Mesenchymal stem cell (in vitro differentiated cells and primary cell): ENCODE measurements at regions not wholly inside any gene's neighbourhood (a gene's known extent, or its start where the extent isn't known, plus 50 kb on each side); places are given as distances from the start of the nearest gene placed in this dataset.

Experiments
- DNase-seq: peaks from one replicate; pipeline ENCODE4 v3.0.0-alpha.2; 2013
- H2AFZ ChIP-seq: one replicate; pipeline ENCODE4 v1.6.1; 2013; ENCODE audit warnings: low read depth, mild to moderate bottlenecking, control low read depth, inconsistent platforms, low read length, moderate library complexity
- H2AK5ac ChIP-seq: 2 replicates; pipeline ENCODE4 v1.6.1; 2013; ENCODE audit warnings: low read length, moderate library complexity, mild to moderate bottlenecking, inconsistent platforms; ENCODE audit not compliant: severe bottlenecking
- H2BK120ac ChIP-seq: one replicate; pipeline ENCODE4 v1.6.1; 2013; ENCODE audit warnings: low read depth, mild to moderate bottlenecking, inconsistent platforms, low read length, moderate library complexity
- H2BK12ac ChIP-seq, 2 experiments: one replicate each; pipeline ENCODE4 v1.6.1; 2013; ENCODE audit warnings: inconsistent platforms in 2 of 2, low read length in 2 of 2, mild to moderate bottlenecking in 2 of 2, moderate library complexity in 2 of 2, control low read depth in 1 of 2
- H2BK15ac ChIP-seq: one replicate; pipeline ENCODE4 v1.6.1; 2013; ENCODE audit warnings: mild to moderate bottlenecking, low read depth, inconsistent platforms; ENCODE audit not compliant: poor library complexity, severe bottlenecking
- H2BK5ac ChIP-seq: 2 replicates; pipeline ENCODE4 v1.6.1; 2013; ENCODE audit warnings: low read depth, mild to moderate bottlenecking, low read length, control low read depth, inconsistent platforms; ENCODE audit not compliant: poor library complexity, severe bottlenecking
- H3K14ac ChIP-seq, 2 experiments: one replicate each; pipeline ENCODE4 v1.6.1; 2013; ENCODE audit warnings: inconsistent platforms in 2 of 2, low read length in 2 of 2, control low read depth in 1 of 2, mild to moderate bottlenecking in 1 of 2, moderate library complexity in 1 of 2
- H3K18ac ChIP-seq, 2 experiments: one replicate each; pipeline ENCODE4 v1.6.1; 2013; ENCODE audit warnings: inconsistent platforms in 2 of 2, low read length in 2 of 2, control low read depth in 1 of 2, low read depth in 1 of 2, mild to moderate bottlenecking in 1 of 2
- H3K23ac ChIP-seq, 2 experiments: one replicate each; pipeline ENCODE4 v1.6.1; 2013; ENCODE audit warnings: inconsistent platforms in 2 of 2, low read length in 2 of 2, mild to moderate bottlenecking in 2 of 2, moderate library complexity in 2 of 2, control low read depth in 1 of 2
- H3K27ac ChIP-seq: 2 replicates; pipeline ENCODE4 v1.5.1; 2013; ENCODE audit warnings: mild to moderate bottlenecking, moderate library complexity, low read length, control low read depth, inconsistent platforms; ENCODE audit not compliant: poor library complexity, severe bottlenecking
- H3K27me3 ChIP-seq, 2 experiments: 2 replicates each; pipeline versions ENCODE4 v1.6.1 to v1.7.0; 2013; ENCODE audit warnings: low read length in 2 of 2, mild to moderate bottlenecking in 2 of 2, moderate library complexity in 2 of 2, control low read depth in 1 of 2, inconsistent platforms in 1 of 2; ENCODE audit not compliant: control insufficient read depth in 1 of 2, insufficient read depth in 1 of 2
- H3K36me3 ChIP-seq, 2 experiments: 2 replicates each; pipeline versions ENCODE4 v1.6.1 to v1.7.0; 2013; ENCODE audit warnings: low read length in 2 of 2, control low read depth in 1 of 2, inconsistent platforms in 1 of 2, low read depth in 1 of 2, mild to moderate bottlenecking in 1 of 2; ENCODE audit not compliant: insufficient read depth in 2 of 2, control insufficient read depth in 1 of 2
- H3K4ac ChIP-seq, 2 experiments: one replicate each; pipeline ENCODE4 v1.6.1; 2013; ENCODE audit warnings: inconsistent platforms in 2 of 2, low read length in 2 of 2, mild to moderate bottlenecking in 2 of 2, moderate library complexity in 2 of 2, control low read depth in 1 of 2, low read depth in 1 of 2
- H3K4me1 ChIP-seq: 2 replicates; pipeline ENCODE4 v1.6.1; 2013; ENCODE audit warnings: low read depth, low read length, control low read depth; ENCODE audit not compliant: control insufficient read depth, insufficient read depth
- H3K4me2 ChIP-seq: 2 replicates; pipeline ENCODE4 v1.6.1; 2013; ENCODE audit warnings: low read length, mild to moderate bottlenecking, inconsistent platforms; ENCODE audit not compliant: poor library complexity, severe bottlenecking
- H3K4me3 ChIP-seq, 2 experiments: 2 replicates each; pipeline versions ENCODE4 v1.5.1 to v1.7.0; 2013; ENCODE audit warnings: low read length in 2 of 2, mild to moderate bottlenecking in 2 of 2, control low read depth in 1 of 2, low read depth in 1 of 2; ENCODE audit not compliant: insufficient read depth in 1 of 2
- H3K79me1 ChIP-seq: replicated peaks from 2 replicates; pipeline ENCODE4 v1.6.1; 2013; ENCODE audit warnings: mild to moderate bottlenecking, control low read depth, low read length, inconsistent platforms; ENCODE audit not compliant: poor library complexity, severe bottlenecking
- H3K9ac ChIP-seq: 2 replicates; pipeline ENCODE4 v1.7.0; 2013; ENCODE audit warnings: mild to moderate bottlenecking, low read length, moderate library complexity
- H3K9me3 ChIP-seq: 2 replicates; pipeline ENCODE4 v1.7.0; 2013; ENCODE audit warnings: mild to moderate bottlenecking, low read length; ENCODE audit not compliant: control insufficient read depth
- H4K8ac ChIP-seq: one replicate; pipeline ENCODE4 v1.6.1; 2013; ENCODE audit warnings: inconsistent platforms, mild to moderate bottlenecking, low read length, moderate library complexity
- H4K91ac ChIP-seq: one replicate; pipeline ENCODE4 v1.6.1; 2013; ENCODE audit warnings: mild to moderate bottlenecking, low read length, inconsistent platforms
- WGBS: methylation state at CpG from one replicate; pipeline ENCODE4 v1.1.7; 2013; ENCODE audit warnings: mixed read lengths; 5-methylcytosine and 5-hydroxymethylcytosine counted together

- Histone ChIP-seq H3K27ac (no peak overlapping the region), H3K4me3 (no peak overlapping the region), H2BK12ac (peak overlapping the region; percentile 2 to 90), H3K14ac (no peak overlapping the region), H4K8ac (no peak overlapping the region), H3K4ac (no peak overlapping the region), H3K79me1 (no peaks in the 10 kb centered on the region), H3K9me3 (no peaks in the 10 kb centered on the region), H3K36me3 (no peaks in the 10 kb centered on the region), H2AFZ (no peak overlapping the region), H3K4me1 (peaks cover 11% of the 10 kb centered on the region), H3K18ac (peak overlapping the region in 1 of 2 experiments; percentile 7), H2BK15ac (no peak overlapping the region), H2BK120ac (no peak overlapping the region), H2AK5ac (no peak overlapping the region), H4K91ac (no peak overlapping the region), H3K23ac (no peak overlapping the region), H3K9ac (no peak overlapping the region), H3K4me2 (no peak overlapping the region), H2BK5ac (no peak overlapping the region), H3K27me3 (no peaks in the 10 kb centered on the region)
- DNase-seq, result no peak
- WGBS, result 97% methylated on average over 6 of the region's 6 CpGs
Measured at GRCh38 chr13:44241638-44242037, 132.0 kb upstream of the SERP2 start.

GRCh38 chr13:44242766-44243165, 130.9 kb upstream of the SERP2 start:
- no peak overlapping the region for H3K14ac ChIP-seq

GRCh38 chr13:44243198-44243857, 130.3 kb upstream of the SERP2 start:
- Histone ChIP-seq H3K27ac (no peak overlapping the region), H3K18ac (peak overlapping the region; percentile 59 to 60)

More at GRCh38 chr13:44242766-44243165, 130.9 kb upstream of the SERP2 start:
- Histone ChIP-seq H3K79me1 (no peaks in the 10 kb centered on the region), H3K36me3 (no peaks in the 10 kb centered on the region), H3K4me3 (no peak overlapping the region), H4K8ac (no peak overlapping the region), H3K4me2 (no peak overlapping the region), H3K9ac (no peak overlapping the region), H3K23ac (no peak overlapping the region), H3K18ac (peak overlapping the region in 1 of 2 experiments; percentile 37), H3K9me3 (no peaks in the 10 kb centered on the region), H2BK120ac (no peak overlapping the region), H2AK5ac (no peak overlapping the region), H3K27ac (no peak overlapping the region), H4K91ac (no peak overlapping the region), H3K4ac (peak overlapping the region in 1 of 2 experiments; percentile 71), H2BK12ac (peak overlapping the region in 1 of 2 experiments; percentile 45), H2BK5ac (no peak overlapping the region), H2BK15ac (no peak overlapping the region), H3K4me1 (peaks cover 9% of the 10 kb centered on the region), H2AFZ (no peak overlapping the region), H3K27me3 (no peaks in the 10 kb centered on the region)
- DNase-seq, result no peak
- WGBS, result 85% methylated on average over 3 of the region's 3 CpGs

GRCh38 chr13:44244288-44244687, 129.3 kb upstream of the SERP2 start:
- Histone ChIP-seq H3K4me1 (peaks cover 9% of the 10 kb centered on the region), H3K27me3 (no peaks in the 10 kb centered on the region), H2BK15ac (peak overlapping the region; percentile 63), H2BK12ac (peak overlapping the region; percentile 88 to 96), H3K18ac (peak overlapping the region; percentile 59 to 60), H2AFZ (no peak overlapping the region), H2BK5ac (no peak overlapping the region), H3K27ac (no peak overlapping the region), H3K79me1 (no peaks in the 10 kb centered on the region), H3K9me3 (no peaks in the 10 kb centered on the region), H3K4ac (peak overlapping the region in 1 of 2 experiments; percentile 46), H3K9ac (no peak overlapping the region), H3K4me2 (no peak overlapping the region), H3K36me3 (no peaks in the 10 kb centered on the region), H2AK5ac (no peak overlapping the region), H3K14ac (no peak overlapping the region), H3K23ac (no peak overlapping the region), H4K91ac (peak overlapping the region; percentile 90), H3K4me3 (no peak overlapping the region), H2BK120ac (peak overlapping the region; percentile 54), H4K8ac (peak overlapping the region; percentile 27)
- 11% methylated on average over 6 of the region's 6 CpGs for WGBS
- DNase-seq, result peak; percentile 91

More at GRCh38 chr13:44243198-44243857, 130.3 kb upstream of the SERP2 start:
- no peaks in the 10 kb centered on the region for H3K36me3 ChIP-seq
- DNase-seq, result peak; percentile 88
- no peak overlapping the region for H3K9ac ChIP-seq
- 16% methylated on average over 11 of the region's 11 CpGs for WGBS
- H3K4me1 ChIP-seq, result peaks cover 8% of the 10 kb centered on the region
- H4K8ac ChIP-seq, result peak overlapping the region; percentile 27
- H2AK5ac ChIP-seq, result no peak overlapping the region
- H3K4ac ChIP-seq, result peak overlapping the region in 1 of 2 experiments; percentile 71
- peak overlapping the region; percentile 62 for H2BK120ac ChIP-seq
- peak overlapping the region; percentile 88 to 96 for H2BK12ac ChIP-seq
- no peak overlapping the region for H2BK5ac ChIP-seq
- H2AFZ ChIP-seq, result no peak overlapping the region
- no peaks in the 10 kb centered on the region for H3K9me3 ChIP-seq
- H3K4me3 ChIP-seq, result no peak overlapping the region
- H3K23ac ChIP-seq, result no peak overlapping the region
- H4K91ac ChIP-seq, result peak overlapping the region; percentile 90
- H3K27me3 ChIP-seq, result no peaks in the 10 kb centered on the region
- H2BK15ac ChIP-seq, result no peak overlapping the region
- H3K79me1 ChIP-seq, result no peaks in the 10 kb centered on the region
- H3K14ac ChIP-seq, result no peak overlapping the region
- no peak overlapping the region for H3K4me2 ChIP-seq
